Mesothelial cell of epicardium (in vitro differentiated cells): ENCODE measurements at regions not wholly inside any gene's neighbourhood (a gene's known extent, or its start where the extent isn't known, plus 50 kb on each side); places are given as distances from the start of the nearest gene placed in this dataset.
"Not testable (repeated sequence)": the region's sequence is repeated elsewhere in the genome, so short reads cannot be mapped to it uniquely, and the experiment has no call there.

Source experiments
- DNase-seq, 2 experiments: peaks; one replicate each; pipeline ENCODE4 v3.0.0; 2021; ENCODE audit warnings: low spot score in 2 of 2; ENCODE audit not compliant: unreplicated experiment in 2 of 2
- H3K27ac Mint-ChIP-seq: 2 replicates; pipeline ENCODE4 v1.8.0; 2021; ENCODE audit warnings: mixed read lengths
- H3K27me3 Mint-ChIP-seq: 2 replicates; pipeline ENCODE4 v1.8.0; 2021; ENCODE audit warnings: low read depth, mixed read lengths
- H3K36me3 Mint-ChIP-seq: 2 replicates; pipeline ENCODE4 v1.8.0; 2021; ENCODE audit warnings: mixed read lengths
- H3K4me1 Mint-ChIP-seq: 2 replicates; pipeline ENCODE4 v1.8.0; 2021; ENCODE audit warnings: mixed read lengths
- H3K4me3 Mint-ChIP-seq: 2 replicates; pipeline ENCODE4 v1.8.0; 2021; ENCODE audit warnings: mild to moderate bottlenecking, moderate library complexity, mixed read lengths
- H3K9me3 Mint-ChIP-seq: 2 replicates; pipeline ENCODE4 v1.8.0; 2021; ENCODE audit warnings: mixed read lengths
- TF ChIP-seq, protein P1 (sequence below): fragments of 200-600 bp; sonication (generic); IDR thresholded peaks from one replicate; pipeline ENCODE4 v1.5.0; 2021; ENCODE audit warnings: antibody characterized with exemption; ENCODE audit not compliant: unreplicated experiment

DNA sequence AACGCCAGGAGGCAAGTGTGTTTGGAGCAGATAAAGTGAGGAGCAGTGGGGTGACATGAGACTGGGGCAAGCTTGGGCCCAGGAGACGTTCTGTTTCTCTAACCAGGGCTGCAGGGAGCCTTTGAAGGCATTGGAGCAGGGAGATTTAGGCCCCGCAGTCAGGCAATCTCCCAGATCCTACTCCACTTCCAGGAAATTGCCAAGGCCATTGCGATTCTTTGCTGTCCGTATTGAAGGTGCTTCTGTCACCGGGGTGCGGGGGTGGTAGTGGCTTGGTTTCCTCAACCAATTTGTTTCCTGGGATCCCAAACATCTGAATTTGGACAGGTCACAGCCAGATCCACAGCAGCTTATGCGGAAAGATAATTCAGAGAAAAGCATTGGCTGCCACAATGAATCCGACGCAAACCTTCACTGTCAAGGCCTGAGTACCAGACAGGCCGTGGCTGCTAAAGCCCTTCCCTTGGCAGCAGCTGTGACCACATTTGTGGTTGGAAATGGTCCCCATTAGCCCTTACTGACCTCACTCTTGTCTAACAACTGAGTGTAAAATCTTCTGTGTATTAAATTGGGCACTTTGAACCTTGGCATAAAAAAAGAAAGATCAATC, 385.6 kb downstream of the PTPRU start:
- TF ChIP-seq, protein P1, sequence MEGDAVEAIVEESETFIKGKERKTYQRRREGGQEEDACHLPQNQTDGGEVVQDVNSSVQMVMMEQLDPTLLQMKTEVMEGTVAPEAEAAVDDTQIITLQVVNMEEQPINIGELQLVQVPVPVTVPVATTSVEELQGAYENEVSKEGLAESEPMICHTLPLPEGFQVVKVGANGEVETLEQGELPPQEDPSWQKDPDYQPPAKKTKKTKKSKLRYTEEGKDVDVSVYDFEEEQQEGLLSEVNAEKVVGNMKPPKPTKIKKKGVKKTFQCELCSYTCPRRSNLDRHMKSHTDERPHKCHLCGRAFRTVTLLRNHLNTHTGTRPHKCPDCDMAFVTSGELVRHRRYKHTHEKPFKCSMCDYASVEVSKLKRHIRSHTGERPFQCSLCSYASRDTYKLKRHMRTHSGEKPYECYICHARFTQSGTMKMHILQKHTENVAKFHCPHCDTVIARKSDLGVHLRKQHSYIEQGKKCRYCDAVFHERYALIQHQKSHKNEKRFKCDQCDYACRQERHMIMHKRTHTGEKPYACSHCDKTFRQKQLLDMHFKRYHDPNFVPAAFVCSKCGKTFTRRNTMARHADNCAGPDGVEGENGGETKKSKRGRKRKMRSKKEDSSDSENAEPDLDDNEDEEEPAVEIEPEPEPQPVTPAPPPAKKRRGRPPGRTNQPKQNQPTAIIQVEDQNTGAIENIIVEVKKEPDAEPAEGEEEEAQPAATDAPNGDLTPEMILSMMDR = no peak
- Mint-ChIP-seq H3K27ac (no peak overlapping the region), H3K27me3 (peaks cover 52% of the 10 kb centered on the region), H3K4me1 (no peaks in the 10 kb centered on the region), H3K36me3 (no peaks in the 10 kb centered on the region), H3K4me3 (no peak overlapping the region), H3K9me3 (no peaks in the 10 kb centered on the region)
- DNase-seq = no peak

DNA sequence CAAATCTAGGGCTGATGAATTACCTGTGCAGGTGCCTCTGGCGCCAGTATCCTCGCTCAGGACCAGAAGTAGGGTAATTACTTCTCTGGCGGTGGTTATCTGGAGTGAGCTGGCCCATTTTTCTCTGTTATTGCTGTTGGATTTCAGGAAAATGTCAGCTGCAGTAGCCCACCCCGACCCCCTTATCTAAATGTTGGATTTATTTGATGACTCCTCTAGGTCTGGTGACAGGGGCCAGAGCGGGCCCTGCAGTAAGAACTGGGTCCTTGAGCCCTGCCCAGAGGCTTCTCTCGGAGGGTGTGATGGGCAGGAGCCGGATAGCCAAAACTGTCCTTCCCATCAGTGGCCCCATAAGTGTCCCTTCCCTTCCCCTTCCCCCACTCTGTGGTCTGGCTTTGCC, 384.3 kb downstream of the PTPRU start:
- DNase-seq = no peak
- TF ChIP-seq, protein P1 = no peak
- Mint-ChIP-seq H3K27ac (no peak overlapping the region), H3K4me1 (no peaks in the 10 kb centered on the region), H3K36me3 (no peaks in the 10 kb centered on the region), H3K27me3 (peaks cover 53% of the 10 kb centered on the region), H3K9me3 (peaks cover 4% of the 10 kb centered on the region), H3K4me3 (no peak overlapping the region)

DNA sequence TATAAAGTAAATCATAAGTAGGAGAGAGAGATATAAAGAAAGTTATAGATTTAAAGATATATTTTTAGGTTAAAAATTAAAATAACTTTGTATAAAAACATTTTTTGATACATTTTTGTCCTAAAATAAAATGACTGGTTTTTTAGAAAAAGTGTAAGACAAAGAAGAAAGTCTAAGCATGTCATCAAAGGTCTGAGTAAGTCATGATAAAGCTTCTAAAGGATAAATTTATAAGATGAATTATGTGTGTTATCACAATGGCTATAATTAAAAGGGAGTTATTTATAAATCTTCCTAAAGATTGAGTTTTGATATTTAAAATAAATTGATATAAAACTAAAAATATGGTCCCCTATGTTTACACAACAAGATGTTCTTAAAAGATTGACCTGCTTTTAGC, 370.9 kb downstream of the PTPRU start:
- Mint-ChIP-seq H3K4me3 (no peak overlapping the region), H3K27ac (no peak overlapping the region), H3K9me3 (peaks cover 21% of the 10 kb centered on the region), H3K27me3 (peaks cover 3% of the 10 kb centered on the region), H3K4me1 (no peaks in the 10 kb centered on the region), H3K36me3 (no peaks in the 10 kb centered on the region)
- DNase-seq = no peak
- TF ChIP-seq, protein P1 = no peak

DNA sequence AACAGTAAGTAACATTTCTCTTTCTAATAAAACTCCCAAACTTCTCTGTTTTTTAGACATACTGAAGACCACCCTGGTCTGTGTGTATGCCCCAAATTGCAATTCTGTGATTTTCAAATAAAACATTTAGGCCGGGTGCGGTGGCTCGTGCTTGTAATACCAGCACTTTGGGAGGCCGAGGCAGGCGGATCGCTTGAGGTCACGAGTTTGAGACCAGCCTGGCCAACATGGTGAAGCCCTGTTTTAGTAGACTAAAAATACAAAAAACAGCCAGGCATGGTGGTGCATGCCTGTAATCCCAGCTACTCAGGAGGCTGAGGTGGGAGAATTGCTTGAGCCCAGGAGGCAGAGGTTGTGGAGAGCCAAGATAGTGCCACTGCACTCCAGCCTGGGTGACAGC, 368.5 kb downstream of the PTPRU start:
- H3K4me1 Mint-ChIP-seq, H3K27me3 Mint-ChIP-seq, H3K36me3 Mint-ChIP-seq, H3K27ac Mint-ChIP-seq, DNase-seq, H3K4me3 Mint-ChIP-seq: not testable (repeated sequence)
- peaks cover 21% of the 10 kb centered on the region for H3K9me3 Mint-ChIP-seq

DNA sequence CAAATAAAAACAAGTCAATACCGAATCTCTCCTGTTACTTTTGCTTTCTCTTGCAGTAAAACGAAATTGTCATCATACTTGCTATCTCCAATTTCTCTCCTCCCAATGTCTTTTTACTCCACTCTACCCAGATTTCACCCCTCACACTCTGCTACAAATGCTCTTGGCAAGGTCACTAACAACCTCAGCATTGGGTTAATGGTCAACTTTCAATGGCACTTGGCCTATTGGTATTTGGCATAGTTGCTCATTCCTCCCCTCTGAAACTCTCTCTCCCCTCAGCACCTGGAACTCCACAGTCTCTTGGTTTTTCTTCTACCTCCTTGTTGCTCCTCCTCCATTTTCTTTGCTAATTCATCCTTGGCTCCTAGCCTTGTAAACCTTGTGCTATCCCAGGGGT, 367.3 kb downstream of the PTPRU start:
- Mint-ChIP-seq H3K4me3 (no peak overlapping the region), H3K27me3 (peaks cover 15% of the 10 kb centered on the region), H3K4me1 (no peaks in the 10 kb centered on the region), H3K36me3 (no peaks in the 10 kb centered on the region), H3K9me3 (peaks cover 21% of the 10 kb centered on the region), H3K27ac (no peak overlapping the region)
- TF ChIP-seq, protein P1 = no peak
- no peak for DNase-seq

DNA sequence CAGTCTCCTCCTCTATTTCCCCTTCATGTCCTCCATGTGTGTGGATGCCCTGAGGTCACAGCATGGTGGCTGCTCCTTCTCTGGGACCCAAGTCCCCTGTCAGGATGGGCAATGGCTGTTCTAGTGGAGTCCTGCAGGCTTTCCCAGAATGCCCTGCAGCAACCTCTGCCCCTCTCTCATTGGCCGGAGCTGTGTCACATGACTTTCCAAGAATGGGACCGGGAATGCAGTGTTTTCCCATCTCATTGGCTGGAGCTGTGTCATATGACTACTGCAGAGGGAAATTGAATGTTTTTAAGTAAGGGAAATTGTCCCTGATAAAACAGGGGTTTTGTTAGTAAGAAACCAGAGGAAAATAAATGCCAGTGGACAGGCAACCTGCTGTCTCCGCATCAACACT, 365.9 kb downstream of the PTPRU start:
- no peaks in the 10 kb centered on the region for H3K4me1 Mint-ChIP-seq
- TF ChIP-seq, protein P1 = no peak
- H3K9me3 Mint-ChIP-seq = peaks cover 15% of the 10 kb centered on the region
- DNase-seq = no peak
- no peak overlapping the region for H3K4me3 Mint-ChIP-seq
- H3K27ac Mint-ChIP-seq = no peak overlapping the region
- no peaks in the 10 kb centered on the region for H3K36me3 Mint-ChIP-seq
- H3K27me3 Mint-ChIP-seq = peaks cover 23% of the 10 kb centered on the region
